ENCODE measurements at regions not wholly inside any gene's neighbourhood (a gene's known extent, or its start where the extent isn't known, plus 50 kb on each side); places are given as distances from the start of the nearest gene placed in this dataset.
"Not testable (repeated sequence)": the region's sequence is repeated elsewhere in the genome, so short reads cannot be mapped to it uniquely, and the experiment has no call there.

- DNase-seq (ENCODE audit: low read depth); H3K4me3 ChIP-seq (ENCODE audit: control insufficient read depth, low read depth, low read length): not testable (repeated sequence)
These were observed 111.4 kb upstream of the METTL9 start for GRCh38 chr16:21487956-21488355.

GRCh38 chr16:21499046-21499445 lies 100.3 kb upstream of the METTL9 start:
- DNase-seq (ENCODE audit: low read depth); H3K4me3 ChIP-seq (ENCODE audit: control insufficient read depth, low read depth, low read length): not testable (repeated sequence)

GRCh38 chr16:21501223-21501868 lies 98.0 kb upstream of the METTL9 start:
- peak; percentile 46 for DNase-seq (ENCODE audit: low read depth)
- peak overlapping the region; percentile 58 for H3K4me3 ChIP-seq (ENCODE audit: control insufficient read depth, low read depth, low read length)

- no peak for TF ChIP-seq CTCF (conservative IDR thresholded peaks at IDR 0.05; ENCODE audit: control insufficient read depth, insufficient read depth, low read depth, low read length)
- H3K4me3 ChIP-seq (ENCODE audit: control insufficient read depth, low read depth, low read length) = peak overlapping the region; percentile 58
- DNase-seq (ENCODE audit: low read depth) = peak; percentile 96
These were observed 97.3 kb upstream of the METTL9 start for GRCh38 chr16:21501869-21502667.

GRCh38 chr16:21503574-21503920 lies 95.8 kb upstream of the METTL9 start:
- DNase-seq (ENCODE audit: low read depth); H3K4me3 ChIP-seq (ENCODE audit: control insufficient read depth, low read depth, low read length): not testable (repeated sequence)

GRCh38 chr16:21503941-21504832 lies 95.2 kb upstream of the METTL9 start:
- DNase-seq (ENCODE audit: low read depth); H3K4me3 ChIP-seq (ENCODE audit: control insufficient read depth, low read depth, low read length): not testable (repeated sequence)

- DNase-seq (ENCODE audit: low read depth); H3K4me3 ChIP-seq (ENCODE audit: control insufficient read depth, low read depth, low read length): not testable (repeated sequence)
These were observed 93.4 kb upstream of the METTL9 start for GRCh38 chr16:21505751-21506520.

GRCh38 chr16:21506857-21507456 lies 92.4 kb upstream of the METTL9 start:
- H3K4me3 ChIP-seq (ENCODE audit: control insufficient read depth, low read depth, low read length); DNase-seq (ENCODE audit: low read depth): not testable (repeated sequence)

GRCh38 chr16:21507631-21508305 lies 91.6 kb upstream of the METTL9 start:
- DNase-seq (ENCODE audit: low read depth) = peak; percentile 75
- H3K4me3 ChIP-seq (ENCODE audit: control insufficient read depth, low read depth, low read length) = not testable (repeated sequence)

GRCh38 chr16:21508661-21509436 lies 90.5 kb upstream of the METTL9 start:
- not testable (repeated sequence) for DNase-seq (ENCODE audit: low read depth); H3K4me3 ChIP-seq (ENCODE audit: control insufficient read depth, low read depth, low read length)

GRCh38 chr16:21509437-21510086 lies 89.8 kb upstream of the METTL9 start:
- H3K4me3 ChIP-seq (ENCODE audit: control insufficient read depth, low read depth, low read length); DNase-seq (ENCODE audit: low read depth): not testable (repeated sequence)

GRCh38 chr16:21510869-21511255 lies 88.5 kb upstream of the METTL9 start:
- not testable (repeated sequence) for H3K4me3 ChIP-seq (ENCODE audit: control insufficient read depth, low read depth, low read length); DNase-seq (ENCODE audit: low read depth)

- not testable (repeated sequence) for H3K4me3 ChIP-seq (ENCODE audit: control insufficient read depth, low read depth, low read length)
- peak; percentile 59 for DNase-seq (ENCODE audit: low read depth)
These were observed 87.8 kb upstream of the METTL9 start for GRCh38 chr16:21511315-21512210.
